GM23248 (cell line): ENCODE measurements at regions not wholly inside any gene's neighbourhood (a gene's known extent, or its start where the extent isn't known, plus 50 kb on each side); places are given as distances from the start of the nearest gene placed in this dataset.

Experiments
- EZH2 ChIP-seq: fragments of 200-600 bp; sonication (generic); IDR thresholded peaks from 2 replicates; pipeline ENCODE4 v1.6.1; 2018; ENCODE audit warnings: antibody characterized with exemption, mild to moderate bottlenecking; ENCODE audit not compliant: insufficient read depth, poor library complexity, severe bottlenecking
- EZH2phosphoT487 ChIP-seq: fragments of 200-600 bp; sonication (generic); IDR thresholded peaks from 2 replicates; pipeline ENCODE4 v1.6.1; 2018; ENCODE audit warnings: antibody characterized with exemption, moderate library complexity, mild to moderate bottlenecking, low read depth; ENCODE audit not compliant: insufficient read depth

GRCh38 chr13:74703855-74704387 lies 569.7 kb upstream of the KLF12 start:
- TF ChIP-seq EZH2 (no peak), EZH2phosphoT487 (no peak)
